Upper lobe of left lung (tissue), 6 donors: ENCODE measurements at regions not wholly inside any gene's neighbourhood (a gene's known extent, or its start where the extent isn't known, plus 50 kb on each side); places are given as distances from the start of the nearest gene placed in this dataset.
"Not testable (repeated sequence)": the region's sequence is repeated elsewhere in the genome, so short reads cannot be mapped to it uniquely, and the experiment has no call there.

ENCODE experiments used
- ATAC-seq, 2 donors: fragments of 200-7000 bp; cut with Tn5 transposase; one replicate each; pipeline ENCODE4 v1.9.1; 2022; ENCODE audit warnings: mild to moderate bottlenecking in 2 of 2, moderate library complexity in 2 of 2; ENCODE audit not compliant: low FRiP score in 2 of 2
- DNase-seq, 2 donors: peaks; one replicate each; pipeline ENCODE4 v3.0.0-alpha.2; 2019 to 2020
- H3K27ac ChIP-seq, 4 donors: fragments of 200-600 bp; sonication (generic); one replicate each; pipeline ENCODE4 v1.5.1; 2016 to 2019
- H3K27me3 ChIP-seq, 4 donors: fragments of 200-600 bp; sonication (generic); one replicate each; pipeline ENCODE4 v1.5.1; 2017 to 2019
- H3K36me3 ChIP-seq, 4 donors: fragments of 200-600 bp; sonication (generic); one replicate each; pipeline ENCODE4 v1.5.1; 2016 to 2019
- H3K4me1 ChIP-seq, 4 donors: fragments of 200-600 bp; sonication (generic); one replicate each; pipeline ENCODE4 v1.5.1; 2018 to 2019
- H3K4me3 ChIP-seq, 4 donors: fragments of 200-600 bp; sonication (generic); one replicate each; pipeline ENCODE4 v1.5.1; 2017 to 2019; ENCODE audit warnings: mild to moderate bottlenecking in 2 of 4, moderate library complexity in 1 of 4
- H3K9me3 ChIP-seq, 4 donors: fragments of 200-600 bp; sonication (generic); one replicate each; pipeline ENCODE4 v1.5.1; 2018 to 2019
- EP300 ChIP-seq, 4 donors: sonication (generic); formaldehyde crosslinking; IDR thresholded peaks; one replicate each; pipeline ENCODE4 v1.5.1; 2017; ENCODE audit warnings: antibody characterized with exemption in 4 of 4, control low read depth in 2 of 4
- POLR2A ChIP-seq, 4 donors: fragments of 450-650 bp; IDR thresholded peaks; one replicate each; pipeline ENCODE4 v1.5.1; 2016 to 2017; ENCODE audit warnings: antibody characterized with exemption in 4 of 4, mild to moderate bottlenecking in 2 of 4
- POLR2AphosphoS5 ChIP-seq, 2 donors: sonication (generic); formaldehyde crosslinking; IDR thresholded peaks; one replicate each; pipeline ENCODE4 v1.5.1; 2017; ENCODE audit warnings: antibody characterized with exemption in 2 of 2
- WGBS, 2 donors: methylation state at CpG; one replicate each; pipeline ENCODE4 v1.1.5; 2017 to 2018; 5-methylcytosine and 5-hydroxymethylcytosine counted together
- TF ChIP-seq, protein P1 (sequence below), 6 experiments: fragments of 450-650 bp in 4 of 6; fragments of 200-600 bp in 2 of 6; sonication (generic) in 2 of 6; IDR thresholded peaks; one replicate each; pipeline ENCODE4 v1.5.1; 2016 to 2019; ENCODE audit warnings: antibody characterized with exemption in 6 of 6
- donor health status: DM: no; HTN: no; CAD: no; lungs with moderate emphysema.
- donor health status: DM: no; HTN: yes; CAD: no; lungs with severe emphysema.

DNA sequence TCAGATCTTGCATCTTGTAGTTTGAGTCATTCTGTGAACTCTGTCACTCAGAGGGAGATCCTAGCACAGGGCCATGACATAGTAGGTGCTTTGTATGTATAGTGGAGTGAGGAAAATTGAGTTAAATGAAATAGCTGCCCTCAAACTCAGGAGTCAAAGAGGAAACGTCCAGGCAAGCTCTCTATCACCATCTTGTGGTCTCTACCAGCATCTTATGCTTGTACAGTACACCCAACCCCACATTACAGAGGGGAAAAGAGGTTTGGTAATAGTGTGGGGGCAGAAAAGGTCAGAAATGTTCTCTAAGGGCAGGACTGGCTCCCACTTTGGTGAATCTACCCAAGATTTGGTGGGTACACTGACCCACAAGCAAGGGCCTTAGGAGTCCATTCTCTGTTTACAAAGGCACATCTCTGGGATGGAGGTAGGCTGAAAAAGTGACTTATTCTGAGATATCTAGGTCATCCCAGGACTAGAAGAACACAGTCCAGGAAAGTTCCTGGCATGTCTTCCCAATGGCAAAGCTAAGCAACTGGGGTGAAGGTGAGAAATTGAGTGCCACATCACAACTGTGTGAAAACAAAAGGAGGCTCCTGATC is 131.8 kb downstream of the OR13H1 start:
- no peaks in the 10 kb centered on the region for H3K9me3 ChIP-seq
- no peaks in the 10 kb centered on the region for H3K27me3 ChIP-seq
- no peaks in the 10 kb centered on the region for H3K4me1 ChIP-seq
- DNase-seq = no peak
- no peak for TF ChIP-seq EP300 (IDR thresholded peaks at IDR 0.05)
- TF ChIP-seq POLR2AphosphoS5 (IDR thresholded peaks at IDR 0.05) = no peak
- TF ChIP-seq, protein P1, sequence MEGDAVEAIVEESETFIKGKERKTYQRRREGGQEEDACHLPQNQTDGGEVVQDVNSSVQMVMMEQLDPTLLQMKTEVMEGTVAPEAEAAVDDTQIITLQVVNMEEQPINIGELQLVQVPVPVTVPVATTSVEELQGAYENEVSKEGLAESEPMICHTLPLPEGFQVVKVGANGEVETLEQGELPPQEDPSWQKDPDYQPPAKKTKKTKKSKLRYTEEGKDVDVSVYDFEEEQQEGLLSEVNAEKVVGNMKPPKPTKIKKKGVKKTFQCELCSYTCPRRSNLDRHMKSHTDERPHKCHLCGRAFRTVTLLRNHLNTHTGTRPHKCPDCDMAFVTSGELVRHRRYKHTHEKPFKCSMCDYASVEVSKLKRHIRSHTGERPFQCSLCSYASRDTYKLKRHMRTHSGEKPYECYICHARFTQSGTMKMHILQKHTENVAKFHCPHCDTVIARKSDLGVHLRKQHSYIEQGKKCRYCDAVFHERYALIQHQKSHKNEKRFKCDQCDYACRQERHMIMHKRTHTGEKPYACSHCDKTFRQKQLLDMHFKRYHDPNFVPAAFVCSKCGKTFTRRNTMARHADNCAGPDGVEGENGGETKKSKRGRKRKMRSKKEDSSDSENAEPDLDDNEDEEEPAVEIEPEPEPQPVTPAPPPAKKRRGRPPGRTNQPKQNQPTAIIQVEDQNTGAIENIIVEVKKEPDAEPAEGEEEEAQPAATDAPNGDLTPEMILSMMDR (IDR thresholded peaks at IDR 0.05) = no peak
- no peak for TF ChIP-seq POLR2A (IDR thresholded peaks at IDR 0.05)
- no peak overlapping the region for H3K4me3 ChIP-seq
- no peak for ATAC-seq
- WGBS, 2 donors = 0 to 9% methylated on average over 1 of the region's 1 CpG
- H3K36me3 ChIP-seq = no peaks in the 10 kb centered on the region
- H3K27ac ChIP-seq = no peak overlapping the region

DNA sequence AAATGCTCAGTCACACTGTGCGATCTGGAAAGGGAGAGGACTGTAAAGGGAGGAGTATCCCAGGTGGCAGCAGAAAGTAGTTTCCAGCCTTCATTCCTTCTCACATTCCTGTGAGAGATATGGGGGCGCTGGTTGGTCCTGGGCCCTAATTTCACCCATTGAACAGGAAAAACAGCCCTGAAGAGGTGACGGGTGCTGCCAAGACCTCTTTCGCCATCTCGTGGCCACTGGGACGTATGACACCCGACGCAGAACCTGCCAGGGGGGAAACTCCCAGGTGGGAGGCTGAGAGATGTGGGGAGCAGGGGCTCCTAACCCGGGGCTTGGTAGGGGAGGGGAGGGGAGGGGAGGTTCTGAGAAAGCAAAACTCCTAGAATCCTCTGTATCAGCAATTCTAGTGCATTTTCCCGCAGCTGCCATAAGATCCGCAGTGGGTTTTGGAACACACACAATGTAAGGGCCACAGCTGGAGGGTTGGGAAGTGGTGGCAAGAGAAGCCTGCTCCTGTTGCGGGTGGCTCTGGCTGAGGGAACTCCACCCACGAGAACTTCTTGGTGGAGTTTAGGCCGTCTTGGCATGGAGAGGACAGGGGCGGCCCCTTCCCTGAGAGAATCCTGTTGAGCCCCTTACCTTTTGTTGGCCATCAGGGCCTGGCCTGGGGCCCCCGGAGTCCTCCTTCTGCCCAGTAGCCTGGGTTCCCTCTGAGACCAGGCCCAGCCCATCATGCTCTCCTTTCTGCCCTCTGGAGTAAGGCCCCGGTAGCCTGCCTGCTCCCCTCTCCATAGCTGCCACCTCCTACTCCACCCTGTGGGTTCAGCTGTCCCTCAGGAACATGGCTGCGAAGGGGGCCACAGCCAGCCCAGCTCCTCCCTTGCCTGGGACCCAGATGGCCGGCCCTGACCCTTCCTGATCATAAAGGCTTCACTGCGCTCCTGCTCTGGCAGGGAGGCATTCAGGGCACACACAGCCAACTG is 134.1 kb downstream of the OR13H1 start:
- Histone ChIP-seq H3K27ac (no peak overlapping the region), H3K9me3 (no peaks in the 10 kb centered on the region), H3K4me1 (no peaks in the 10 kb centered on the region), H3K36me3 (no peaks in the 10 kb centered on the region), H3K27me3 (no peaks in the 10 kb centered on the region), H3K4me3 (no peak overlapping the region)
- ATAC-seq (peak in 1 of 2 donors; percentile 60), DNase-seq (peak; percentile 17 to 36)
- TF ChIP-seq EP300 (IDR thresholded peaks at IDR 0.05) (no peak), POLR2A (IDR thresholded peaks at IDR 0.05) (no peak), POLR2AphosphoS5 (IDR thresholded peaks at IDR 0.05) (no peak)
- TF ChIP-seq, protein P1 (IDR thresholded peaks at IDR 0.05) = peak; percentile 20 to 71 (median 42)
- WGBS, 2 donors = 40% methylated on average over 18 of the region's 20 CpGs; no CpG with 5 or more reads in 1 of the 2 donors

GRCh38 chrX:131682735-131683134 is 138.9 kb downstream of the OR13H1 start:
- not testable (repeated sequence) for H3K27ac ChIP-seq, H3K27me3 ChIP-seq, H3K36me3 ChIP-seq, ATAC-seq, H3K4me3 ChIP-seq, H3K9me3 ChIP-seq, DNase-seq, H3K4me1 ChIP-seq
- WGBS, 2 donors = 52 to 91% methylated on average over 1 of the region's 1 CpG

GRCh38 chrX:131693359-131693758 is 149.5 kb downstream of the OR13H1 start:
- no peaks in the 10 kb centered on the region for H3K36me3 ChIP-seq
- DNase-seq = no peak
- TF ChIP-seq POLR2A (IDR thresholded peaks at IDR 0.05) (no peak), POLR2AphosphoS5 (IDR thresholded peaks at IDR 0.05) (no peak), EP300 (IDR thresholded peaks at IDR 0.05) (no peak)
- TF ChIP-seq, protein P1 (IDR thresholded peaks at IDR 0.05) = no peak
- H3K27me3 ChIP-seq = no peaks in the 10 kb centered on the region
- H3K4me3 ChIP-seq = no peak overlapping the region
- no peak for ATAC-seq
- H3K4me1 ChIP-seq = no peaks in the 10 kb centered on the region
- no peaks in the 10 kb centered on the region for H3K9me3 ChIP-seq
- no peak overlapping the region for H3K27ac ChIP-seq

DNA sequence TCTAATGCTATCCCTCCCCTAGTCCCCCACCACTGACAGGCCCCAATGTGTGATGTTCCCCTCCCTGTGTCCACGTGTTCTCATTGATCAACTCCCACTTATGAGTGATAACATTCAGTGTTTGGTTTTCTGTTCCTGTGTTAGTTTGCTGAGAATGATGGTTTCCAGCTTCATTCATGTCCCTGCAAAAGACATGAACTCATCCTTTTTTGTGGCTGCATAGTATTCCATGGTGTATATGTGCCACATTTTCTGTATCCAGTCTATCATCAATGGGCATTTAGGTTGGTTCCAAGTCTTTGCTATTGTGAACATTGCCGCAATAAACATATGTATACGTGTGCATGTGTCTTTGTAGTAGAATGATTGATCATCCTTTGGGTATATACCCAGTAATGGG is 153.1 kb downstream of the OR13H1 start:
- not testable (repeated sequence) for H3K4me3 ChIP-seq, H3K4me1 ChIP-seq, H3K27ac ChIP-seq, DNase-seq, ATAC-seq, H3K9me3 ChIP-seq, H3K36me3 ChIP-seq, H3K27me3 ChIP-seq
- WGBS, 2 donors = 88 to 92% methylated on average over 3 of the region's 3 CpGs
